ENCODE measurements at regions not wholly inside any gene's neighbourhood (a gene's known extent, or its start where the extent isn't known, plus 50 kb on each side); places are given as distances from the start of the nearest gene placed in this dataset.

GRCh38 chr2:129797489-129798300 lies 181.8 kb upstream of the RAB6C start:
- no peak for DNase-seq (ENCODE audit: low read depth, low spot score)
- TF ChIP-seq CTCF (IDR thresholded peaks at IDR 0.05; ENCODE audit: low read depth, low read length): no peak
- no peak overlapping the region for H3K4me3 ChIP-seq (ENCODE audit: low read depth, low read length)
- in situ Hi-C loops (cut with HindIII; ENCODE audit: low sequenced_read_pairs): no loop called here

GRCh38 chr2:129798301-129798581 lies 181.2 kb upstream of the RAB6C start:
- no peak for TF ChIP-seq CTCF (IDR thresholded peaks at IDR 0.05; ENCODE audit: low read depth, low read length)
- no peak for DNase-seq (ENCODE audit: low read depth, low spot score)
- H3K4me3 ChIP-seq (ENCODE audit: low read depth, low read length): no peak overlapping the region
- in situ Hi-C loops (cut with HindIII; ENCODE audit: low sequenced_read_pairs): no loop called here

- in situ Hi-C loops (cut with HindIII; ENCODE audit: low sequenced_read_pairs): no loop called here
- TF ChIP-seq CTCF (IDR thresholded peaks at IDR 0.05; ENCODE audit: low read depth, low read length): no peak
- DNase-seq (ENCODE audit: low read depth, low spot score): no peak
- no peak overlapping the region for H3K4me3 ChIP-seq (ENCODE audit: low read depth, low read length)
Observed at GRCh38 chr2:129798626-129799025, 180.8 kb upstream of the RAB6C start.

GRCh38 chr2:129799036-129799958 lies 180.2 kb upstream of the RAB6C start:
- TF ChIP-seq CTCF (IDR thresholded peaks at IDR 0.05; ENCODE audit: low read depth, low read length): no peak
- no peak for DNase-seq (ENCODE audit: low read depth, low spot score)
- in situ Hi-C loops (cut with HindIII; ENCODE audit: low sequenced_read_pairs): no loop called here
- no peak overlapping the region for H3K4me3 ChIP-seq (ENCODE audit: low read depth, low read length)

GRCh38 chr2:129800285-129800684 lies 179.2 kb upstream of the RAB6C start:
- DNase-seq (ENCODE audit: low read depth, low spot score): no peak
- no peak overlapping the region for H3K4me3 ChIP-seq (ENCODE audit: low read depth, low read length)
- in situ Hi-C loops (cut with HindIII; ENCODE audit: low sequenced_read_pairs): no loop called here
- no peak for TF ChIP-seq CTCF (IDR thresholded peaks at IDR 0.05; ENCODE audit: low read depth, low read length)

GRCh38 chr2:129800686-129801085 lies 178.8 kb upstream of the RAB6C start:
- H3K4me3 ChIP-seq (ENCODE audit: low read depth, low read length): no peak overlapping the region
- TF ChIP-seq CTCF (IDR thresholded peaks at IDR 0.05; ENCODE audit: low read depth, low read length): no peak
- in situ Hi-C loops (cut with HindIII; ENCODE audit: low sequenced_read_pairs): no loop called here
- no peak for DNase-seq (ENCODE audit: low read depth, low spot score)
